Endothelial cell of umbilical vein (primary cell): ENCODE measurements at regions not wholly inside any gene's neighbourhood (a gene's known extent, or its start where the extent isn't known, plus 50 kb on each side); places are given as distances from the start of the nearest gene placed in this dataset.

Experiments
- BruUV-seq: library from RNA; stranded (reverse); fragments of 400-500 nt; replicated peaks from 2 replicates; lab custom pipeline; 2021; lab: Mats Ljungman, UMichigan
- CTCF ChIA-PET: fragments of 300-600, 350-600 bp; sonication (Branson Sonifier 250); formaldehyde crosslinking; loops from one replicate; lab custom pipeline; 2021; ENCODE audit warnings: antibody characterized with exemption, inconsistent platforms; lab: Charles Lee
- POLR2A ChIA-PET: fragments of 300-600, 350-600 bp; sonication (Branson Sonifier 250); formaldehyde crosslinking; loops from one replicate; lab custom pipeline; 2021; ENCODE audit warnings: antibody characterized with exemption, inconsistent platforms; lab: Charles Lee
- DNase-seq: peaks from one replicate; pipeline ENCODE4 v3.0.0-alpha.2; 2011; ENCODE audit warnings: low read depth, low spot score
- FAIRE-seq: peaks from 2 replicates; lab custom pipeline; 2011; peaks lifted over from hg19 to GRCh38; lab: Jason Lieb, UNC
- H2AFZ ChIP-seq: 2 replicates; pipeline ENCODE4 v1.6.0; 2012; ENCODE audit warnings: low read depth, low read length, control low read depth, inconsistent platforms
- H3K27ac ChIP-seq: 2 replicates; pipeline ENCODE4 v1.5.1; 2011; ENCODE audit warnings: low read depth, mild to moderate bottlenecking, control low read depth, low read length, moderate library complexity; ENCODE audit not compliant: insufficient read depth
- H3K27me3 ChIP-seq, 2 experiments: 2 replicates each; pipeline versions ENCODE4 v1.6.0 to v1.6.1; 2011; ENCODE audit warnings: low read length in 2 of 2, mixed read lengths in 1 of 2; ENCODE audit not compliant: control insufficient read depth in 2 of 2, insufficient read depth in 2 of 2
- H3K36me3 ChIP-seq, 2 experiments: 2 replicates in 1 of 2; 3 replicates in 1 of 2; pipeline ENCODE4 v1.5.1; 2011; ENCODE audit warnings: low read length in 2 of 2, mild to moderate bottlenecking in 1 of 2, moderate library complexity in 1 of 2; ENCODE audit not compliant: control insufficient read depth in 2 of 2, insufficient read depth in 2 of 2; ENCODE audit errors: extremely low read depth in 1 of 2
- H3K4me1 ChIP-seq: 3 replicates; pipeline ENCODE4 v1.5.1; 2011; ENCODE audit warnings: mild to moderate bottlenecking, low read length; ENCODE audit not compliant: control insufficient read depth, insufficient read depth; ENCODE audit errors: extremely low read depth
- H3K4me2 ChIP-seq: 2 replicates; pipeline ENCODE4 v1.6.1; 2011; ENCODE audit warnings: low read length, control low read depth, mixed read lengths; ENCODE audit not compliant: insufficient read depth
- H3K4me3 ChIP-seq, 3 experiments: fragments of 200-600 bp in 1 of 3; sonication (generic), shearing (Covaris generic) in 1 of 3; replicated peaks in 1 of 3; 2 replicates each; pipeline ENCODE4 v1.5.1; 2011 to 2016; ENCODE audit warnings: control low read depth in 3 of 3, low read length in 3 of 3, mild to moderate bottlenecking in 2 of 3, inconsistent platforms in 1 of 3, low read depth in 1 of 3, moderate library complexity in 1 of 3; ENCODE audit not compliant: insufficient read depth in 1 of 3
- H3K79me2 ChIP-seq: 2 replicates; pipeline ENCODE4 v1.6.0; 2012; ENCODE audit warnings: low read length, inconsistent platforms; ENCODE audit not compliant: control insufficient read depth, insufficient read depth
- H3K9ac ChIP-seq: replicated peaks from 2 replicates; pipeline ENCODE3; 2011; ENCODE audit warnings: low read length, control low read depth; ENCODE audit not compliant: insufficient read depth; ENCODE audit errors: extremely low read depth
- H3K9me1 ChIP-seq: replicated peaks from 3 replicates; pipeline ENCODE4 v1.6.0; 2011; ENCODE audit warnings: mild to moderate bottlenecking, low read length; ENCODE audit not compliant: control insufficient read depth, insufficient read depth; ENCODE audit errors: extremely low read depth
- H3K9me3 ChIP-seq: replicated peaks from 2 replicates; pipeline ENCODE4 v1.5.1; 2012; ENCODE audit warnings: low read length, inconsistent platforms; ENCODE audit not compliant: control insufficient read depth, insufficient read depth
- H4K20me1 ChIP-seq: replicated peaks from 2 replicates; pipeline ENCODE3; 2011; ENCODE audit warnings: mild to moderate bottlenecking, low read length; ENCODE audit not compliant: control insufficient read depth, insufficient read depth; ENCODE audit errors: extremely low read depth
- EZH2 ChIP-seq: IDR thresholded peaks from 2 replicates; pipeline ENCODE4 v1.6.1; 2012; ENCODE audit warnings: borderline replicate concordance, low read depth, mild to moderate bottlenecking, moderate library complexity, low read length, inconsistent platforms; ENCODE audit not compliant: severe bottlenecking
- POLR2A ChIP-seq: IDR thresholded peaks from 2 replicates; pipeline ENCODE4 v1.6.1; 2012; ENCODE audit warnings: low read depth, mild to moderate bottlenecking, control low read depth, low read length
- dilution Hi-C: fragments of 300-500 bp; cut with MboI; formaldehyde crosslinking; loops from one replicate; pipeline ENCODE4 v1.15.0; 2019; ENCODE audit warnings: low sequenced_read_pairs; ENCODE audit not compliant: extremely low pct_ligation_motif_present
- intact Hi-C: fragments of 100-400 bp; cut with micrococcal nuclease; formaldehyde crosslinking; loops from one replicate; pipeline ENCODE4 v1.10.0; 2022
- TF ChIP-seq, protein P1 (sequence below), 2 donors: IDR thresholded peaks; 1 replicate in 1 of 2; 2 replicates in 1 of 2; pipeline ENCODE4 v1.5.1; 2011; ENCODE audit warnings: low read length in 2 of 2, mild to moderate bottlenecking in 2 of 2, moderate library complexity in 2 of 2, control low read depth in 1 of 2, inconsistent platforms in 1 of 2, low read depth in 1 of 2; ENCODE audit not compliant: insufficient read depth in 1 of 2; ENCODE audit errors: extremely low read depth in 1 of 2
- TF ChIP-seq, protein P2 (sequence below): IDR thresholded peaks from 2 replicates; pipeline ENCODE4 v1.6.1; 2011; ENCODE audit not compliant: insufficient read depth, insufficient read length

DNA sequence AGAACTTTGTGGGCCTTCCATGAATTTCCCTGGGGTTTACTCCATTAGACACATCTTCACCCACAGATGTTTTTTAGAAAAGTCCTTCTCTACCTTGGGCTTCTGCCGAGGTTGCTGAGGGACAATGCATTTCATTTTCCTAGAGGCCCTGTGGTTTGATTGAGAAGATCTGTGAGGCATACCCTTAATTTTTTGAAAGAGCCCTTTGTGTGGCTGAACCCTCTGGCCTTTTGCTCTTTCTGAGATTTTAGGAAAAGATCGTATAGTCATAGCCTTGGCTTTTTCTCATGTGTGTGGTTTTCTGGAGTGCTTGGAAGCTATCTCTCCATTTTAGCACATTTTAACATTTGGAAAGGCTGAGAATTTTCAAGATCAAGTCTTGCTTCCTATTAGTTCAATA, 119.8 kb upstream of the LYZL1 start:
- intact Hi-C loops (no loop called here), dilution Hi-C loops (no loop called here)
- no peak overlapping the region for H3K4me2 ChIP-seq
- no peak for FAIRE-seq
- H3K4me1 ChIP-seq, result no peaks in the 10 kb centered on the region
- no peak overlapping the region for H3K9ac ChIP-seq
- no peaks in the 10 kb centered on the region for H3K36me3 ChIP-seq
- no peak for DNase-seq
- BruUV-seq, result no TSS peak
- no peak overlapping the region for H2AFZ ChIP-seq
- no peaks in the 10 kb centered on the region for H3K9me1 ChIP-seq
- no peaks in the 10 kb centered on the region for H3K27me3 ChIP-seq
- H3K9me3 ChIP-seq, result no peaks in the 10 kb centered on the region
- POLR2A ChIA-PET, result no interaction called here
- no peaks in the 10 kb centered on the region for H3K79me2 ChIP-seq
- H4K20me1 ChIP-seq, result no peaks in the 10 kb centered on the region
- TF ChIP-seq, protein P1, sequence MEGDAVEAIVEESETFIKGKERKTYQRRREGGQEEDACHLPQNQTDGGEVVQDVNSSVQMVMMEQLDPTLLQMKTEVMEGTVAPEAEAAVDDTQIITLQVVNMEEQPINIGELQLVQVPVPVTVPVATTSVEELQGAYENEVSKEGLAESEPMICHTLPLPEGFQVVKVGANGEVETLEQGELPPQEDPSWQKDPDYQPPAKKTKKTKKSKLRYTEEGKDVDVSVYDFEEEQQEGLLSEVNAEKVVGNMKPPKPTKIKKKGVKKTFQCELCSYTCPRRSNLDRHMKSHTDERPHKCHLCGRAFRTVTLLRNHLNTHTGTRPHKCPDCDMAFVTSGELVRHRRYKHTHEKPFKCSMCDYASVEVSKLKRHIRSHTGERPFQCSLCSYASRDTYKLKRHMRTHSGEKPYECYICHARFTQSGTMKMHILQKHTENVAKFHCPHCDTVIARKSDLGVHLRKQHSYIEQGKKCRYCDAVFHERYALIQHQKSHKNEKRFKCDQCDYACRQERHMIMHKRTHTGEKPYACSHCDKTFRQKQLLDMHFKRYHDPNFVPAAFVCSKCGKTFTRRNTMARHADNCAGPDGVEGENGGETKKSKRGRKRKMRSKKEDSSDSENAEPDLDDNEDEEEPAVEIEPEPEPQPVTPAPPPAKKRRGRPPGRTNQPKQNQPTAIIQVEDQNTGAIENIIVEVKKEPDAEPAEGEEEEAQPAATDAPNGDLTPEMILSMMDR (IDR thresholded peaks at IDR 0.05; ENCODE audit: extremely low read depth in 1 of 2, insufficient read depth in 1 of 2, low read depth in 1 of 2, low read length in 2 of 2), result no peak
- TF ChIP-seq POLR2A (no peak), EZH2 (no peak)
- TF ChIP-seq, protein P2, sequence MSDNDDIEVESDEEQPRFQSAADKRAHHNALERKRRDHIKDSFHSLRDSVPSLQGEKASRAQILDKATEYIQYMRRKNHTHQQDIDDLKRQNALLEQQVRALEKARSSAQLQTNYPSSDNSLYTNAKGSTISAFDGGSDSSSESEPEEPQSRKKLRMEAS, result no peak
- CTCF ChIA-PET, result interaction anchor here (1.0 kb wide), 1 partner anchor 37 kb away, joined by 4 read pairs; no protein-coding TSS in a partner anchor
- no peak overlapping the region for H3K4me3 ChIP-seq
- no peak overlapping the region for H3K27ac ChIP-seq

DNA sequence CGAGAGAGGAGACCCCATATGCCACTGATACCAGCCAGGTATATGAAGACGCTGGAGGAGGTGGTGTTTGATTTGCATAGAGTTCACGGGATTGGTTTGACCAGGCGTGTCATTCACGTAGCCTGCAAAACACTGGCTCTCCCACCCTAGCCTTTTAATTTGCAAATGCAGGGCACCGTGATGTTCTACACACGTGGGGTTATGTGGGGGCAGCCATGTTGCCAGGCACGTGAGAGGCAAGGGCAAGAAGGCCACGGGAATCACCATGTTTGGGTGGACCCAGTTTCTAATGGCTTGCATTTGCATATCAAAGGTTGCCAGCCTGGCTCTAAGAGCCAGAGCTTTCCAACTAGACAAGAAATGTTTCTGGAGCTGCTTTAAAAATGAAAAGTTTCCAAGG, 117.2 kb upstream of the LYZL1 start:
- no peaks in the 10 kb centered on the region for H3K36me3 ChIP-seq
- ChIA-PET POLR2A (no interaction called here), CTCF (no interaction called here)
- BruUV-seq, result no TSS peak
- dilution Hi-C loops, result no loop called here
- no peaks in the 10 kb centered on the region for H3K9me1 ChIP-seq
- H3K4me3 ChIP-seq, result no peak overlapping the region
- intact Hi-C loops, result no loop called here
- TF ChIP-seq EZH2, result no peak
- H3K79me2 ChIP-seq, result no peaks in the 10 kb centered on the region
- H4K20me1 ChIP-seq, result no peaks in the 10 kb centered on the region
- DNase-seq (no peak), FAIRE-seq (no peak)
- H3K4me1 ChIP-seq, result no peaks in the 10 kb centered on the region
- H3K9me3 ChIP-seq, result no peaks in the 10 kb centered on the region
- H2AFZ ChIP-seq, result no peak overlapping the region
- no peak overlapping the region for H3K9ac ChIP-seq
- no peaks in the 10 kb centered on the region for H3K27me3 ChIP-seq
- H3K4me2 ChIP-seq, result no peak overlapping the region
- no peak overlapping the region for H3K27ac ChIP-seq
